RWPE1 (cell line): ENCODE measurements at regions not wholly inside any gene's neighbourhood (a gene's known extent, or its start where the extent isn't known, plus 50 kb on each side); places are given as distances from the start of the nearest gene placed in this dataset.
"Not testable (repeated sequence)": the region's sequence is repeated elsewhere in the genome, so short reads cannot be mapped to it uniquely, and the experiment has no call there.

Experiments used
- CTCF ChIA-PET: fragments of 350-600 bp; sonication (Branson Sonifier 250); formaldehyde crosslinking; extraction: SDS; loops from one replicate; lab custom pipeline; 2021; lab: Yijun Ruan, JAX
- POLR2A ChIA-PET: fragments of 400-600 bp; formaldehyde crosslinking; extraction: SDS; loops from one replicate; lab custom pipeline; 2020; ENCODE audit warnings: antibody characterized with exemption; ENCODE audit not compliant: low non-redundant PET; lab: Yijun Ruan, JAX
- DNase-seq: peaks from one replicate; pipeline ENCODE4 v3.0.0; 2012; ENCODE audit warnings: low spot score
- H3K27ac ChIP-seq: fragments of 450-650 bp; 2 replicates; pipeline ENCODE4 v1.5.1; 2017
- TF ChIP-seq, protein P1 (sequence below): fragments of 450-650 bp; conservative IDR thresholded peaks from 2 replicates; pipeline ENCODE4 v1.5.1; 2017; ENCODE audit warnings: low read depth, mild to moderate bottlenecking

DNA sequence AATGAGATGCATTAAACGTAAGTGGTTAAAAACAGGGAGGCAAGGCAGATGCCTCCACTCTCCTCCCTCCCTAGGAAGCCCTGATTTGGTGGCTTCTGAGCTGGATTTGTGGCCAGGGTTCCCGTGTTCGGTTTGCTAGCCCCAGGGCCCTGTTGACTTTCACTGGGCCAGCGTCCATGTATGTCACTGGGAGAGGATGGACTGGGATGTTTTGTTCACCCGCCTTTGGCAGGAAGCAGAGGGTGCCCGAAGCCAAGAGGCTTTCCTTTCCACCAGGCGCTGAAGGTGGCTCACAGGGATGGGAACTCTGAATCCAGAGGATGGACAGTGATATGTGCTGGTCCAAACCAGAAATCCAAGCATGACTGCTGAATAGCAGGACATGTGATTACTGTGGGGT is 146.6 kb downstream of the CSNK2A3 start:
- TF ChIP-seq, protein P1, sequence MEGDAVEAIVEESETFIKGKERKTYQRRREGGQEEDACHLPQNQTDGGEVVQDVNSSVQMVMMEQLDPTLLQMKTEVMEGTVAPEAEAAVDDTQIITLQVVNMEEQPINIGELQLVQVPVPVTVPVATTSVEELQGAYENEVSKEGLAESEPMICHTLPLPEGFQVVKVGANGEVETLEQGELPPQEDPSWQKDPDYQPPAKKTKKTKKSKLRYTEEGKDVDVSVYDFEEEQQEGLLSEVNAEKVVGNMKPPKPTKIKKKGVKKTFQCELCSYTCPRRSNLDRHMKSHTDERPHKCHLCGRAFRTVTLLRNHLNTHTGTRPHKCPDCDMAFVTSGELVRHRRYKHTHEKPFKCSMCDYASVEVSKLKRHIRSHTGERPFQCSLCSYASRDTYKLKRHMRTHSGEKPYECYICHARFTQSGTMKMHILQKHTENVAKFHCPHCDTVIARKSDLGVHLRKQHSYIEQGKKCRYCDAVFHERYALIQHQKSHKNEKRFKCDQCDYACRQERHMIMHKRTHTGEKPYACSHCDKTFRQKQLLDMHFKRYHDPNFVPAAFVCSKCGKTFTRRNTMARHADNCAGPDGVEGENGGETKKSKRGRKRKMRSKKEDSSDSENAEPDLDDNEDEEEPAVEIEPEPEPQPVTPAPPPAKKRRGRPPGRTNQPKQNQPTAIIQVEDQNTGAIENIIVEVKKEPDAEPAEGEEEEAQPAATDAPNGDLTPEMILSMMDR = no peak
- DNase-seq = no peak
- ChIA-PET POLR2A (no interaction called here), CTCF (interaction anchor here (0.6 kb wide), 1 partner anchor 192 kb away, joined by 3 read pairs; no protein-coding TSS in a partner anchor)
- no peak overlapping the region for H3K27ac ChIP-seq

DNA sequence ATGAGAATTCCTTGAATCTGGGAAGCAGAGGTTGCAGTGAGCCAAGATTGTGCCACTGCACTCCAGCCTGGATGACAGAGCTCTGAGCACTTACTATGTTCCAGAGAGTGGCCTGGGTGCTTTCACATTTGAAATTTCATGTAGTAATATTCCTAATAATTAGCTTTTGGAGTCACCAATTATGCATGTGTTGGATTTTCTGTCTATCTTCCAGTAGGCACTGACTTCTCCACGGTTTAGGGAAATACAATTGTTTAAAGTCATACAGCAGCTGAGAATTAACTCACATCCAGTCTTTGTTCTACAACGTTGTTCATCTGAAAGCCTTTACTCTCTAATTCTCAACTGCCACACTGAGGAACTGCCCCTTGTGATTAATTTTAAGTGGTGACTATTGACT is 150.2 kb downstream of the CSNK2A3 start:
- DNase-seq = no peak
- POLR2A ChIA-PET = no interaction called here
- no peak overlapping the region for H3K27ac ChIP-seq
- CTCF ChIA-PET = no interaction called here
- TF ChIP-seq, protein P1 = no peak

DNA sequence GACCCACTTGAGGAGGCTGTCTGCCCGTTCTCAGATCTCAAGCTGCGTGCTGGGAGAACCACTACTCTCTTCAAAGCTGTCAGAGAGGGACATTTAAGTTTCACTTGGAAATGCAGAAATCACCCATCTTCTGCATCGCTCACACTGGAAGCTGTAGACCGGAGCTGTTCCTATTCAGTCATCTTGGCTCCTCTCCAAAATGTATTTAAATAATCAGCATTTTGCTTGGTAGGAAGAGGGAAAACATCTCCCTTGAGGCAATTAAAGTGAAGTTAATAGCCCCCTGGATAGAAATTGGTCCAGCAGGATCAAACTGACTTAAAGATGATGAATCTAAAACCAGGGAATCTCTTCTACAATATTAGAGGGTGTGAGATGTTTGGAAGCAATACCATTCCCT is 151.7 kb downstream of the CSNK2A3 start:
- CTCF ChIA-PET, POLR2A ChIA-PET, DNase-seq, H3K27ac ChIP-seq: not testable (repeated sequence)

DNA sequence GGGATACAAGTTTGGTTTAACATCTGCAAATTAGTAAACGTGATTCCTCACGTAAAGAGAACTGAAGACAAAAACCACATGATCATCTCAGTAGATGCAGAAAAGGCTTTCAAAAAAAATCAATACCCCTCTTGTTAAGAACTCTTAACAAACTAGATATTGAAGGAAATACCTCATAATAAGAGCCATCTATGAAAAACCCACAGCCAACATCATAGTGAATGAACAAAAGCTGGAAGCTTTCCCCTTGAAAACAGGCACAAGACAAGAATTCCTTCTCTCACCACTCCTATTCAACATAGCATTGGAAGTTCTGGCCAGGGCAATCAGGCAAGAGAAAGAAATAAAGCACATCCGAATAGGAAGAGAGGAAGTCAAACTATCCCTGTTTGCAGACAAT is 160.5 kb downstream of the CSNK2A3 start:
- no peak for DNase-seq
- TF ChIP-seq, protein P1 = no peak
- no peak overlapping the region for H3K27ac ChIP-seq
- POLR2A ChIA-PET = no interaction called here
- CTCF ChIA-PET = no interaction called here

DNA sequence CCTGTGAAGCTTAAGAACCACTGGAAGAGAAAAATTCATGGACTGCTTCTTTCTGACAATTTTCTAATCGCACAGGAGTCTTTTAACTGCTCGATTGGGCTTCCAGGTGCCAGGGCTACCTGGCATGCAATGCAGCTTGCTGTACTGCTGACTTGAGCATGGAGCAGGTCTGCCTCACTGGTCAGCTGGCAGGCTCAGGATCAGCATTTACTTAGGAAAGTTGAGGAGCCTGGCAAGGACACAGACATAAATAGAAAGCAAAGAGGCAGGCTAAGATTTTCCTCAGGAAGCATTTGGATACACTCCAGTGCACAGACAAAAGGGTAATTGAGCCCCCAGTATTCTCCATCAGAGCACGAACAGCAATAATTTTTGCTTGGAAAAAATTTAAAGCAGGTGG is 163.5 kb downstream of the CSNK2A3 start:
- DNase-seq = no peak
- TF ChIP-seq, protein P1 = no peak
- no peak overlapping the region for H3K27ac ChIP-seq
- ChIA-PET CTCF (interaction anchor here (0.6 kb wide), 1 partner anchor 188 kb away, joined by 3 read pairs; no protein-coding TSS in a partner anchor), POLR2A (no interaction called here)

DNA sequence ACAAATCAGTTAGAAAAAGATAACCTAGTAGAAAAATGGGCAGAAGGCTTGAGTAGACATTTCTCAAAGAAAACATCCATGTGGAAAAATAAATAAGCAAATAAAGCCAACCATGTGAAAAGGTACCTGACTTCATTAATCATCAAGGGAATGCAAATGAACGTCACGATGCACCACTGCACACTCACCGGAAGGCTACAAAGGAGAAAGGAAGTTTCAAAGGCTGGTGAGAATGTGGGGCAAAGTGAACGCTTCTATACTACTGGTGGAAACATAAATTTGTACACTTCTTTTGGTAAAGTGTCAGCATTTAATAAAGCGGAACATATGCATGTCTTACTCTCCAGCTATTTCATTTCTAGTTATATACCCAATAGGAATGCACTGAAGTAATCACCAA is 166.8 kb downstream of the CSNK2A3 start:
- H3K27ac ChIP-seq = no peak overlapping the region
- TF ChIP-seq, protein P1 = no peak
- CTCF ChIA-PET = no interaction called here
- no peak for DNase-seq
- POLR2A ChIA-PET = no interaction called here

DNA sequence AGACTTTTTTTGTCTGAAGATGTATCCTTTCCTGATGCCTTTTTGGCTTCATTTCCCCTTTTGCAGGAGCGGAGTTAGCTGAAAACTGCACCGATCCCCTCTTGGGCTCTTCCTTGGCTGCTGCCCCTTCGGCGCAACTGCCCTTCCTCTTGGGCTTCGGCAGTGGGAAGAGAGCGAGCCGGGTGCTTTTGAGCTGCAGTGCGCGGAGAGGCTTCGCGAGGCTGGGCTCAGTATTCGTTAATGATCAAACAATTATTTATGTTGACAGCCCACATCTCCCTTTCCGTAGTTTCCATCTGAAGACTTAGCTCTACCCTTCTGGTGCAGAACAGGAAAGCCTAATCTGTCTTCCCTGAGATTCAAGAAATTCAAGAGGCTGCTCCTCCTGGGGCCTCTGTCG is 170.8 kb downstream of the CSNK2A3 start:
- DNase-seq = no peak
- CTCF ChIA-PET = no interaction called here
- TF ChIP-seq, protein P1 = no peak
- H3K27ac ChIP-seq = no peak overlapping the region
- POLR2A ChIA-PET = no interaction called here
